ENCODE measurements at regions not wholly inside any gene's neighbourhood (a gene's known extent, or its start where the extent isn't known, plus 50 kb on each side); places are given as distances from the start of the nearest gene placed in this dataset.

GRCh38 chr4:104766676-104767075, 272.0 kb upstream of the CXXC4 start:
- Mint-ChIP-seq H3K27me3 (ENCODE audit: low read depth) (no peaks in the 10 kb centered on the region), H3K9me3 (no peaks in the 10 kb centered on the region), H3K4me3 (no peak overlapping the region), H3K4me1 (ENCODE audit: low read depth) (no peaks in the 10 kb centered on the region), H3K36me3 (ENCODE audit: insufficient read depth) (no peaks in the 10 kb centered on the region)
- DNase-seq, result no peak
- no peak for ATAC-seq

GRCh38 chr4:104772849-104773248, 278.2 kb upstream of the CXXC4 start:
- DNase-seq (no peak), ATAC-seq (no peak)
- Mint-ChIP-seq H3K9me3 (no peaks in the 10 kb centered on the region), H3K36me3 (ENCODE audit: insufficient read depth) (no peaks in the 10 kb centered on the region), H3K4me3 (peak overlapping the region; percentile 24), H3K27me3 (ENCODE audit: low read depth) (no peaks in the 10 kb centered on the region), H3K4me1 (ENCODE audit: low read depth) (peaks cover 6% of the 10 kb centered on the region)

GRCh38 chr4:104795264-104795939, 300.7 kb upstream of the CXXC4 start:
- H3K4me3 Mint-ChIP-seq, result no peak overlapping the region
- H3K9me3 Mint-ChIP-seq, result no peaks in the 10 kb centered on the region
- H3K36me3 Mint-ChIP-seq (ENCODE audit: insufficient read depth), result no peaks in the 10 kb centered on the region
- DNase-seq (no peak), ATAC-seq (no peak)
- H3K4me1 Mint-ChIP-seq (ENCODE audit: low read depth), result no peaks in the 10 kb centered on the region
- H3K27me3 Mint-ChIP-seq (ENCODE audit: low read depth), result peaks cover 4% of the 10 kb centered on the region

- Mint-ChIP-seq H3K4me3 (no peak overlapping the region), H3K9me3 (peaks cover 6% of the 10 kb centered on the region), H3K36me3 (ENCODE audit: insufficient read depth) (no peaks in the 10 kb centered on the region), H3K27me3 (ENCODE audit: low read depth) (no peaks in the 10 kb centered on the region), H3K4me1 (ENCODE audit: low read depth) (no peaks in the 10 kb centered on the region)
- no peak for ATAC-seq
- no peak for DNase-seq
These were observed 317.0 kb upstream of the CXXC4 start for GRCh38 chr4:104811727-104812126.

GRCh38 chr4:104815665-104816064, 321.0 kb upstream of the CXXC4 start:
- H3K9me3 Mint-ChIP-seq, result peaks cover 6% of the 10 kb centered on the region
- no peak for ATAC-seq
- no peak for DNase-seq
- no peaks in the 10 kb centered on the region for H3K36me3 Mint-ChIP-seq (ENCODE audit: insufficient read depth)
- no peak overlapping the region for H3K4me3 Mint-ChIP-seq
- no peaks in the 10 kb centered on the region for H3K27me3 Mint-ChIP-seq (ENCODE audit: low read depth)
- H3K4me1 Mint-ChIP-seq (ENCODE audit: low read depth), result no peaks in the 10 kb centered on the region

GRCh38 chr4:104818579-104818978, 323.9 kb upstream of the CXXC4 start:
- no peaks in the 10 kb centered on the region for H3K27me3 Mint-ChIP-seq (ENCODE audit: low read depth)

GRCh38 chr4:104826171-104826570, 320.5 kb upstream of the TET2 start:
- Mint-ChIP-seq H3K36me3 (ENCODE audit: insufficient read depth) (no peaks in the 10 kb centered on the region), H3K4me1 (ENCODE audit: low read depth) (no peaks in the 10 kb centered on the region), H3K27me3 (ENCODE audit: low read depth) (peaks cover 7% of the 10 kb centered on the region), H3K4me3 (no peak overlapping the region), H3K9me3 (no peaks in the 10 kb centered on the region)
- ATAC-seq (no peak), DNase-seq (no peak)

More at GRCh38 chr4:104818579-104818978, 323.9 kb upstream of the CXXC4 start:
- Mint-ChIP-seq H3K4me1 (ENCODE audit: low read depth) (no peaks in the 10 kb centered on the region), H3K36me3 (ENCODE audit: insufficient read depth) (no peaks in the 10 kb centered on the region), H3K4me3 (no peak overlapping the region), H3K9me3 (no peaks in the 10 kb centered on the region)
- no peak for DNase-seq
- no peak for ATAC-seq

- no peak overlapping the region for H3K4me3 Mint-ChIP-seq
- H3K4me1 Mint-ChIP-seq (ENCODE audit: low read depth), result no peaks in the 10 kb centered on the region
- ATAC-seq (no peak), DNase-seq (no peak)
- no peaks in the 10 kb centered on the region for H3K9me3 Mint-ChIP-seq
- peaks cover 7% of the 10 kb centered on the region for H3K27me3 Mint-ChIP-seq (ENCODE audit: low read depth)
- H3K36me3 Mint-ChIP-seq (ENCODE audit: insufficient read depth), result no peaks in the 10 kb centered on the region
These were observed 316.9 kb upstream of the TET2 start for GRCh38 chr4:104829761-104830160.

- ATAC-seq (no peak), DNase-seq (no peak)
- Mint-ChIP-seq H3K4me1 (ENCODE audit: low read depth) (no peaks in the 10 kb centered on the region), H3K9me3 (no peaks in the 10 kb centered on the region), H3K36me3 (ENCODE audit: insufficient read depth) (no peaks in the 10 kb centered on the region), H3K27me3 (ENCODE audit: low read depth) (no peaks in the 10 kb centered on the region), H3K4me3 (no peak overlapping the region)
These were observed 298.0 kb upstream of the TET2 start for GRCh38 chr4:104848597-104849225.

- H3K4me1 Mint-ChIP-seq (ENCODE audit: low read depth), result no peaks in the 10 kb centered on the region
- no peaks in the 10 kb centered on the region for H3K9me3 Mint-ChIP-seq
- ATAC-seq (no peak), DNase-seq (no peak)
- no peaks in the 10 kb centered on the region for H3K27me3 Mint-ChIP-seq (ENCODE audit: low read depth)
- H3K4me3 Mint-ChIP-seq, result no peak overlapping the region
- no peaks in the 10 kb centered on the region for H3K36me3 Mint-ChIP-seq (ENCODE audit: insufficient read depth)
These were observed 287.0 kb upstream of the TET2 start for GRCh38 chr4:104859601-104860237.

GRCh38 chr4:104860238-104861123, 286.2 kb upstream of the TET2 start:
- no peaks in the 10 kb centered on the region for H3K4me1 Mint-ChIP-seq (ENCODE audit: low read depth)
- H3K27me3 Mint-ChIP-seq (ENCODE audit: low read depth), result no peaks in the 10 kb centered on the region
- no peak overlapping the region for H3K4me3 Mint-ChIP-seq
- H3K36me3 Mint-ChIP-seq (ENCODE audit: insufficient read depth), result no peaks in the 10 kb centered on the region
- peak in 1 of 2 donors; percentile 62 for ATAC-seq
- DNase-seq, result peak; percentile 13
- no peaks in the 10 kb centered on the region for H3K9me3 Mint-ChIP-seq

- Mint-ChIP-seq H3K4me3 (no peak overlapping the region), H3K36me3 (ENCODE audit: insufficient read depth) (no peaks in the 10 kb centered on the region), H3K9me3 (no peaks in the 10 kb centered on the region), H3K4me1 (ENCODE audit: low read depth) (no peaks in the 10 kb centered on the region), H3K27me3 (ENCODE audit: low read depth) (peaks cover 6% of the 10 kb centered on the region)
- DNase-seq, result no peak
- no peak for ATAC-seq
These were observed 279.9 kb upstream of the TET2 start for GRCh38 chr4:104866809-104867208.

- no peak for ATAC-seq
- no peaks in the 10 kb centered on the region for H3K36me3 Mint-ChIP-seq (ENCODE audit: insufficient read depth)
These were observed 278.1 kb upstream of the TET2 start for GRCh38 chr4:104868533-104868932.

GRCh38 chr4:104868958-104869357, 277.7 kb upstream of the TET2 start:
- H3K27me3 Mint-ChIP-seq (ENCODE audit: low read depth), result peaks cover 8% of the 10 kb centered on the region
- DNase-seq (no peak), ATAC-seq (no peak)
- no peak overlapping the region for H3K4me3 Mint-ChIP-seq
- H3K9me3 Mint-ChIP-seq, result no peaks in the 10 kb centered on the region
- H3K36me3 Mint-ChIP-seq (ENCODE audit: insufficient read depth), result no peaks in the 10 kb centered on the region
- H3K4me1 Mint-ChIP-seq (ENCODE audit: low read depth), result no peaks in the 10 kb centered on the region

More at GRCh38 chr4:104868533-104868932, 278.1 kb upstream of the TET2 start:
- no peaks in the 10 kb centered on the region for H3K4me1 Mint-ChIP-seq (ENCODE audit: low read depth)
- DNase-seq, result no peak
- H3K9me3 Mint-ChIP-seq, result no peaks in the 10 kb centered on the region
- no peak overlapping the region for H3K4me3 Mint-ChIP-seq
- peaks cover 8% of the 10 kb centered on the region for H3K27me3 Mint-ChIP-seq (ENCODE audit: low read depth)

Measured in activated T-cell treated with anti-CD3 and anti-CD28 coated beads, Interleukin-2, amount 50 U/mL, for 4 hours (primary cell).